Mucosa of descending colon (tissue), 3 donors: ENCODE measurements at regions not wholly inside any gene's neighbourhood (a gene's known extent, or its start where the extent isn't known, plus 50 kb on each side); places are given as distances from the start of the nearest gene placed in this dataset.

Experiments used
- ATAC-seq: fragments of 200-7000 bp; cut with Tn5 transposase; one replicate; pipeline ENCODE4 v1.9.1; 2020; ENCODE audit warnings: mild to moderate bottlenecking, moderate library complexity
- DNase-seq, 3 donors: peaks; one replicate each; pipeline ENCODE4 v3.0.0-alpha.2; 2020
- H3K36me3 ChIP-seq: fragments of 200-600 bp; one replicate; pipeline ENCODE4 v1.8.0; 2021; ENCODE audit warnings: low read depth, mild to moderate bottlenecking
- H3K4me1 ChIP-seq: fragments of 200-600 bp; one replicate; pipeline ENCODE4 v1.8.0; 2021; ENCODE audit warnings: low read depth, mild to moderate bottlenecking
- H3K4me3 ChIP-seq: fragments of 200-600 bp; one replicate; pipeline ENCODE4 v1.8.0; 2021; ENCODE audit warnings: mild to moderate bottlenecking
- H3K9me3 ChIP-seq: fragments of 200-600 bp; one replicate; pipeline ENCODE4 v1.8.0; 2021; ENCODE audit warnings: mild to moderate bottlenecking
- CTCF ChIP-seq: fragments of 200-600 bp; IDR thresholded peaks from one replicate; pipeline ENCODE4 v1.8.0; 2022; ENCODE audit warnings: antibody characterized with exemption, mild to moderate bottlenecking
- intact Hi-C, 2 donors: fragments of 100-400 bp; cut with DNase I in 1 of 2; cut with micrococcal nuclease in 1 of 2; formaldehyde crosslinking; loops; one replicate each; pipeline versions ENCODE4 v1.11.0 to v1.11.1; 2022; cut with DNase I, micrococcal nuclease
- donor health status: DM: no; HTN: no; CAD: no; lungs with moderate emphysema.
- donor health status: DM: no; HTN: no; CAD: no.
- donor health status: DM: no; HTN: yes; CAD: no.

- Histone ChIP-seq H3K4me1 (peaks cover 21% of the 10 kb centered on the region), H3K36me3 (no peaks in the 10 kb centered on the region), H3K4me3 (no peak overlapping the region), H3K9me3 (no peaks in the 10 kb centered on the region)
- intact Hi-C loops, result no loop called here
- no peak for ATAC-seq
- DNase-seq, result no peak
- TF ChIP-seq CTCF, result no peak
Observed at GRCh38 chr4:183763990-183764754, 105.1 kb downstream of the TRAPPC11 start.

GRCh38 chr4:183765251-183765911 is 106.3 kb downstream of the TRAPPC11 start:
- ATAC-seq, result peak; percentile 52
- DNase-seq, result peak in 1 of 3 donors; percentile 38
- H3K4me3 ChIP-seq, result no peak overlapping the region
- intact Hi-C loops, result no loop called here
- H3K9me3 ChIP-seq, result no peaks in the 10 kb centered on the region
- H3K4me1 ChIP-seq, result peaks cover 12% of the 10 kb centered on the region
- TF ChIP-seq CTCF, result no peak
- no peaks in the 10 kb centered on the region for H3K36me3 ChIP-seq

GRCh38 chr4:183766140-183766539 is 107.0 kb downstream of the TRAPPC11 start:
- Histone ChIP-seq H3K4me1 (peaks cover 10% of the 10 kb centered on the region), H3K36me3 (no peaks in the 10 kb centered on the region), H3K4me3 (no peak overlapping the region), H3K9me3 (no peaks in the 10 kb centered on the region)
- no peak for TF ChIP-seq CTCF
- intact Hi-C loops, result no loop called here
- DNase-seq, result no peak
- ATAC-seq, result no peak

GRCh38 chr4:183770906-183771305 is 111.8 kb downstream of the TRAPPC11 start:
- no peak for TF ChIP-seq CTCF
- ATAC-seq, result no peak
- H3K4me1 ChIP-seq, result peaks cover 3% of the 10 kb centered on the region
- no peaks in the 10 kb centered on the region for H3K9me3 ChIP-seq
- intact Hi-C loops, result no loop called here
- H3K4me3 ChIP-seq, result no peak overlapping the region
- no peaks in the 10 kb centered on the region for H3K36me3 ChIP-seq
- no peak for DNase-seq

GRCh38 chr4:183772361-183772760 is 113.3 kb downstream of the TRAPPC11 start:
- ATAC-seq (peak; percentile 9), DNase-seq (no peak)
- H3K36me3 ChIP-seq, result no peaks in the 10 kb centered on the region
- no peaks in the 10 kb centered on the region for H3K4me1 ChIP-seq
- H3K9me3 ChIP-seq, result no peaks in the 10 kb centered on the region
- intact Hi-C loops, result no loop called here
- TF ChIP-seq CTCF, result no peak
- no peak overlapping the region for H3K4me3 ChIP-seq
